ENCODE measurements at regions not wholly inside any gene's neighbourhood (a gene's known extent, or its start where the extent isn't known, plus 50 kb on each side); places are given as distances from the start of the nearest gene placed in this dataset.

DNA sequence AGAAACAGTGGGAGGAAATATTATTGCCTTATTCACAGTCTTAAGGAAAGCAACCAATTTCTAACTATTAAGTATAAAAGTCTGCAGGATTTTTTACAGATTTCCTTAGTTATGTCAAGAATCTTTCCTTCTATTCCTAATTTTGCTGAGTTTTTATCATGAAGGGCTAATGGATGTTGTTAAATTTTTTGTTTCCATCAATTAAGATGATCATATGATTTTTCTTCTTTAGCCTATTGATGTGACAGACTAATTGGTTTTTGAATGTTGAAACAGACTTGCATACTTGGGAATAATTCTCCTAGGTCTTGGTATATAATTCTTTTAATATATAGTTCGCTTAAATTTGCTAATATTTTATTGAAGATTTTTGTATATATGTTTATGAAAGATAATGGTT is 569.1 kb upstream of the KCND2 start:
- TF ChIP-seq POLR2A (IDR thresholded peaks at IDR 0.05) (no peak), CTCF (IDR thresholded peaks at IDR 0.05) (no peak)

All from tibial nerve (tissue), 3 donors.